AG09319 (cell line): ENCODE measurements at regions not wholly inside any gene's neighbourhood (a gene's known extent, or its start where the extent isn't known, plus 50 kb on each side); places are given as distances from the start of the nearest gene placed in this dataset.

Experiments used
- DNase-seq: peaks from one replicate; pipeline ENCODE4 v3.0.0-alpha.2; 2010; ENCODE audit warnings: low read depth; ENCODE audit errors: extremely low read depth
- CTCF ChIP-seq: IDR thresholded peaks from 2 replicates; pipeline ENCODE4 v1.5.1; 2011; ENCODE audit warnings: low read depth, mild to moderate bottlenecking, inconsistent platforms, low read length, moderate library complexity

- DNase-seq, result no peak
- TF ChIP-seq CTCF, result no peak
Observed at GRCh38 chr9:108765265-108765664, 90.5 kb downstream of the ACTL7B start.

GRCh38 chr9:108762348-108763055 is 93.3 kb downstream of the ACTL7B start:
- DNase-seq, result no peak
- no peak for TF ChIP-seq CTCF

GRCh38 chr9:108761655-108762347 is 94.0 kb downstream of the ACTL7B start:
- peak; percentile 84 for TF ChIP-seq CTCF
- DNase-seq, result no peak

- no peak for DNase-seq
- no peak for TF ChIP-seq CTCF
Observed at GRCh38 chr9:108760841-108761240, 94.9 kb downstream of the ACTL7B start.

- TF ChIP-seq CTCF, result no peak
- DNase-seq, result no peak
Observed at GRCh38 chr9:108759835-108760234, 96.0 kb downstream of the ACTL7B start.

GRCh38 chr9:108759399-108759798 is 96.4 kb downstream of the ACTL7B start:
- no peak for TF ChIP-seq CTCF
- DNase-seq, result no peak

- no peak for TF ChIP-seq CTCF
- DNase-seq, result no peak
Observed at GRCh38 chr9:108756746-108757490, 98.9 kb downstream of the ACTL7B start.
